OCI-LY3 (cell line): ENCODE measurements at regions not wholly inside any gene's neighbourhood (a gene's known extent, or its start where the extent isn't known, plus 50 kb on each side); places are given as distances from the start of the nearest gene placed in this dataset.
"Not testable (repeated sequence)": the region's sequence is repeated elsewhere in the genome, so short reads cannot be mapped to it uniquely, and the experiment has no call there.

Source experiments
- H2AFZ ChIP-seq: fragments of 200-600, 300-600 bp; shearing (Covaris generic); 2 replicates; pipeline ENCODE4 v1.6.0; 2014; ENCODE audit warnings: antibody characterized with exemption, low read depth, low read length
- H3K27ac ChIP-seq: fragments of 200-600, 300-600 bp; sonication (generic); 2 replicates; pipeline ENCODE4 v1.5.1; 2014; ENCODE audit warnings: mild to moderate bottlenecking, low read length, moderate library complexity, mixed read lengths
- H3K27me3 ChIP-seq: fragments of 200-600, 300-600 bp; sonication (generic); 2 replicates; pipeline ENCODE4 v1.6.1; 2014; ENCODE audit warnings: low read depth, low read length, mixed read lengths
- H3K36me3 ChIP-seq: fragments of 200-600, 300-600 bp; sonication (generic); replicated peaks from 2 replicates; pipeline ENCODE3; 2014; ENCODE audit warnings: low read depth, low read length, mixed read lengths
- H3K4me1 ChIP-seq: fragments of 300-600, 200-600 bp; sonication (generic); 2 replicates; pipeline ENCODE4 v1.6.1; 2014; ENCODE audit warnings: low read length, mixed read lengths
- H3K4me2 ChIP-seq: fragments of 200-600, 300-600 bp; sonication (generic); 2 replicates; pipeline ENCODE4 v1.6.1; 2014; ENCODE audit warnings: low read length, mixed read lengths
- H3K4me3 ChIP-seq: fragments of 300-600, 200-600 bp; sonication (generic); 2 replicates; pipeline ENCODE4 v1.5.1; 2014; ENCODE audit warnings: antibody characterized with exemption, mild to moderate bottlenecking, low read length, moderate library complexity
- H3K79me2 ChIP-seq: fragments of 300-600, 200-600 bp; shearing (Covaris generic); 2 replicates; pipeline ENCODE4 v1.6.1; 2014; ENCODE audit warnings: mild to moderate bottlenecking, low read length, mixed read lengths
- H3K9ac ChIP-seq: fragments of 300-600, 200-600 bp; shearing (Covaris generic); 2 replicates; pipeline ENCODE4 v1.6.0; 2014; ENCODE audit warnings: mild to moderate bottlenecking, low read length, moderate library complexity
- H3K9me3 ChIP-seq: fragments of 200-600, 300-600 bp; shearing (Covaris generic); 2 replicates; pipeline ENCODE4 v1.6.1; 2014; ENCODE audit warnings: low read length, mixed read lengths; ENCODE audit not compliant: insufficient read depth
- H4K20me1 ChIP-seq: fragments of 200-600, 300-600 bp; sonication (generic); 2 replicates; pipeline ENCODE4 v1.6.1; 2016; ENCODE audit warnings: low read length, mixed read lengths; ENCODE audit not compliant: insufficient read depth
- EZH2phosphoT487 ChIP-seq: fragments of 200-600 bp; shearing (Covaris generic); IDR thresholded peaks from 2 replicates; pipeline ENCODE4 v1.6.1; 2018; ENCODE audit warnings: antibody characterized with exemption, mixed run types, low read depth
- TF ChIP-seq, protein P1 (sequence below): fragments of 200-600, 300-600 bp; sonication (generic); IDR thresholded peaks from 2 replicates; pipeline ENCODE4 v1.5.1; 2014; ENCODE audit warnings: antibody characterized with exemption, low read length, low read depth

DNA sequence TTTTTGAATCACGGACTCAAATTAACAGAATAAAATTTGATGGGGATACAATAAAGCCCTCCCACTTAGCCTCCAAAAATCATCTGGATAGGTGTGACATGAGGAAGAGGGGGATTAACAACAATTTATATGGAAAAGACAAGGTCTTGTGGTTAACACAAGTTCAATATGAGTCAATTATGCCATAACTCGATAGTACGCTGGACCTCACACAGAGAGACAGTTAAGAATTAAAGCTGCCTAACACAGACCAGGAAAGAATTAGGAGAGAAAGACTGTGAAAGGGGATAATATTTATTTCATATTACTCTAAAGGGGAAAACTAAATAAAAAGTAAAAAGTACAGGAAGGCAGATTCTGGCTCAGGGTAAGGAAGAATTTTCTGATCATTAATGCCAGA lies 243.7 kb upstream of the LYPLAL1 start:
- no peak overlapping the region for H3K4me2 ChIP-seq
- no peaks in the 10 kb centered on the region for H3K4me1 ChIP-seq
- H3K27ac ChIP-seq = no peak overlapping the region
- H3K27me3 ChIP-seq = no peaks in the 10 kb centered on the region
- TF ChIP-seq EZH2phosphoT487 = no peak
- TF ChIP-seq, protein P1, sequence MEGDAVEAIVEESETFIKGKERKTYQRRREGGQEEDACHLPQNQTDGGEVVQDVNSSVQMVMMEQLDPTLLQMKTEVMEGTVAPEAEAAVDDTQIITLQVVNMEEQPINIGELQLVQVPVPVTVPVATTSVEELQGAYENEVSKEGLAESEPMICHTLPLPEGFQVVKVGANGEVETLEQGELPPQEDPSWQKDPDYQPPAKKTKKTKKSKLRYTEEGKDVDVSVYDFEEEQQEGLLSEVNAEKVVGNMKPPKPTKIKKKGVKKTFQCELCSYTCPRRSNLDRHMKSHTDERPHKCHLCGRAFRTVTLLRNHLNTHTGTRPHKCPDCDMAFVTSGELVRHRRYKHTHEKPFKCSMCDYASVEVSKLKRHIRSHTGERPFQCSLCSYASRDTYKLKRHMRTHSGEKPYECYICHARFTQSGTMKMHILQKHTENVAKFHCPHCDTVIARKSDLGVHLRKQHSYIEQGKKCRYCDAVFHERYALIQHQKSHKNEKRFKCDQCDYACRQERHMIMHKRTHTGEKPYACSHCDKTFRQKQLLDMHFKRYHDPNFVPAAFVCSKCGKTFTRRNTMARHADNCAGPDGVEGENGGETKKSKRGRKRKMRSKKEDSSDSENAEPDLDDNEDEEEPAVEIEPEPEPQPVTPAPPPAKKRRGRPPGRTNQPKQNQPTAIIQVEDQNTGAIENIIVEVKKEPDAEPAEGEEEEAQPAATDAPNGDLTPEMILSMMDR = no peak
- no peaks in the 10 kb centered on the region for H3K36me3 ChIP-seq
- no peaks in the 10 kb centered on the region for H3K79me2 ChIP-seq
- H2AFZ ChIP-seq = no peak overlapping the region
- H3K4me3 ChIP-seq = no peak overlapping the region
- H3K9ac ChIP-seq = no peak overlapping the region
- H3K9me3 ChIP-seq = no peaks in the 10 kb centered on the region
- no peaks in the 10 kb centered on the region for H4K20me1 ChIP-seq

DNA sequence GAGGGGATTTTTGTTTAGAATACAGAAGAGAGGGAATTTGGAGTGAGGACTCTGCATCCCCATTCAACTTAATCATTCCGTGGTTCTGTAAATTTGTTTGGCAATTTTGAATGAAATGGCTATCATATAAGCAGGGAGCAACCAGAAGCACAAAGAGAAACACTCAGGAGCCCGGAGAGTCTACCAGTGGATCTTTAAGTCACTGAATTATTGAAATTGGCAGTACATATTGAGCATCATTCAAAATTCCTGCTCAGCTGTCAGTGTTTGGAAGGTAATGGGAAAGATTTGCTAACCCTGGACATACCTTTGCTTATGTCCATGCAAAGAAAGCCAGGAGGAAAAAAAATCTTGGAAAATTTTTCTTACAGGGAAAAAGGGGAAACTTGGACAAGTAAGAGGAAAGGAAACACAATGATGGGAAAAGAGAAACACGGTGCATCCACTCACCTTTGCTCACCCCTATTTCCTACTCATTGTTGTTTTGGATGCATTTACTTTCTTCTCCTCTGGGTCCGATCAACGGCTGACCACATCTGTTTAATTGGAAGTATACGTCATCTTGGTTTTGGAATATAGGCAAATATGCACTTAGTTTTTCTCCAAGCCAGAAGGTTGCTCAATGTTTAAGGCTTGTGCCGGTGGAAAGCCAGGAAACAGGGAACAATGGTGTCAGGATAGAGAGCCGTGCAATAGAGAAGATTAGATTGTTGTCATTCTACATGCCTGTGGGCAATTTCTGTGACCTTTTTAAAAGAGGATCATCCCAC lies 243.0 kb upstream of the LYPLAL1 start:
- H3K4me1 ChIP-seq = no peaks in the 10 kb centered on the region
- H3K36me3 ChIP-seq = no peaks in the 10 kb centered on the region
- H3K9ac ChIP-seq = no peak overlapping the region
- no peaks in the 10 kb centered on the region for H3K79me2 ChIP-seq
- no peaks in the 10 kb centered on the region for H3K27me3 ChIP-seq
- no peak overlapping the region for H3K4me3 ChIP-seq
- TF ChIP-seq, protein P1 = no peak
- H3K27ac ChIP-seq = no peak overlapping the region
- no peaks in the 10 kb centered on the region for H3K9me3 ChIP-seq
- H3K4me2 ChIP-seq = no peak overlapping the region
- H2AFZ ChIP-seq = no peak overlapping the region
- no peaks in the 10 kb centered on the region for H4K20me1 ChIP-seq

DNA sequence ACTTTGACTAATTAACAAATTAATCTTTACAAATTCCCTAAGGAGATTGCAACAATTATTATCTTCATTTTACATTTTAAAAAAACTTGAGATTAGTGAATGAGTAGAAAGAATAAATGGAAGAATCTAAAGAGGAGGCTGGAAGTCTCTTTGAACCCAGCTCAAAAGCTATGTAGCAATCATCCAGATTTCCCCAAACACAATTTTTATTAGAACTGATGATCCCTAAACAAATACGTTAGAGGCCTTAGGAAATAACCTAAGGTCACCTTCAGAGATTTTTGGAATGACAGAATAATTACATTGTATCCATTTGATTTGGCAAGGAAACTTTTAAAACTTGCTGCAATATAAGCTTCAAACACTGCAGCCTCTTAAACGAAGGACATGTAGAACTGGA lies 242.4 kb upstream of the LYPLAL1 start:
- Histone ChIP-seq H3K4me3 (no peak overlapping the region), H3K36me3 (no peaks in the 10 kb centered on the region), H3K9ac (no peak overlapping the region), H3K79me2 (no peaks in the 10 kb centered on the region), H3K27ac (no peak overlapping the region), H3K27me3 (no peaks in the 10 kb centered on the region), H2AFZ (no peak overlapping the region), H4K20me1 (no peaks in the 10 kb centered on the region), H3K4me1 (no peaks in the 10 kb centered on the region), H3K9me3 (no peaks in the 10 kb centered on the region), H3K4me2 (no peak overlapping the region)
- TF ChIP-seq EZH2phosphoT487 = no peak

DNA sequence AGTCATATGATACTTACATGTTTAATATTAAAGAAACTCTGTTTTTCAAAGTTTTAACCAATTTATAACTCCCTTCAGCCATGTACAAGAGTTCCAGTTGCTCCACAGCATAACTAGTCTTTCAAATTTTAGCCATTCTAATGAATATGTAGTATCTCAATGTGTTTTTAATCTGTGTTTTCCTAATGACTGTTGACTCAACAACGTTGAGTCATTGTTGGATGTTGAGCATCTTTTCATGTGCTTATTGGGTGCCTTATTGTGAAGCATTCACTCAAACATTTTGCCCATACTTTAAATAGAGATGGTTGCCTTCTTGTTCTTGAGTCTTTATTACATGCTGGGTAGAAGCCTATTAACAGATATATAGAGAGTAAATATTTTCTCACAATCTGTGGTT lies 240.2 kb upstream of the LYPLAL1 start:
- H3K79me2 ChIP-seq = no peaks in the 10 kb centered on the region
- no peaks in the 10 kb centered on the region for H4K20me1 ChIP-seq
- no peaks in the 10 kb centered on the region for H3K36me3 ChIP-seq
- H3K9me3 ChIP-seq = no peaks in the 10 kb centered on the region
- no peak overlapping the region for H2AFZ ChIP-seq
- no peaks in the 10 kb centered on the region for H3K27me3 ChIP-seq
- no peak overlapping the region for H3K4me3 ChIP-seq
- H3K27ac ChIP-seq = no peak overlapping the region
- TF ChIP-seq, protein P1 = no peak
- TF ChIP-seq EZH2phosphoT487 = no peak
- no peak overlapping the region for H3K9ac ChIP-seq
- no peaks in the 10 kb centered on the region for H3K4me1 ChIP-seq
- H3K4me2 ChIP-seq = no peak overlapping the region

DNA sequence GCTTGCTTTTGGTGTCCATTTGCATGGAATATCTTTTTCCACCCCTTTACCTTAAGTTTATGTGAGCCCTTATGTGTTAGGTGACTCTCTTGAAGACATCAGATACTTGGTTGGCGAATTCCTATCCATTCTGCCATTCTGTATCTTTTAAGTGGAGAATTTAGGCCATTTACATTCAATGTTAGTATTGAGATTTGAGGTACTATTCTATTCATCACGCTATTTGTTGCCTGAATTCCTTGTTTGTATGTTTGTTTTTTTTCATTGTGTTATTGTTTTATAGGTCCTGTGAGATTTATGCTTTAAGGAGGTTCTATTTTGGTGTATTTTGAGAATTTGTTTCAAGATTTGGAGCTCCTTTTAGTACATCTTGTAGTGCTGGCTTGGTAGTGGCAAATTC lies 238.3 kb upstream of the LYPLAL1 start:
- H3K36me3 ChIP-seq, H2AFZ ChIP-seq, H3K4me2 ChIP-seq, H3K27me3 ChIP-seq, H3K4me3 ChIP-seq, H4K20me1 ChIP-seq, H3K9me3 ChIP-seq, H3K9ac ChIP-seq, H3K79me2 ChIP-seq, H3K27ac ChIP-seq, H3K4me1 ChIP-seq: not testable (repeated sequence)
